Stomach (tissue), 4 donors: ENCODE measurements at regions not wholly inside any gene's neighbourhood (a gene's known extent, or its start where the extent isn't known, plus 50 kb on each side); places are given as distances from the start of the nearest gene placed in this dataset.

ENCODE experiments used
- CTCF ChIP-seq, 7 experiments: fragments of 450-650 bp in 4 of 7; fragments of 200-600 bp in 3 of 7; sonication (generic) in 3 of 7; IDR thresholded peaks; one replicate each; pipeline ENCODE4 v1.5.1; 2016 to 2019; ENCODE audit warnings: antibody characterized with exemption in 7 of 7, control low read depth in 2 of 7, mild to moderate bottlenecking in 1 of 7
- EP300 ChIP-seq: sonication (generic); formaldehyde crosslinking; IDR thresholded peaks from one replicate; pipeline ENCODE4 v1.6.1; 2017; ENCODE audit warnings: antibody characterized with exemption
- POLR2A ChIP-seq, 4 donors: fragments of 450-650 bp; IDR thresholded peaks; one replicate each; pipeline ENCODE4 v1.6.1; 2016; ENCODE audit warnings: antibody characterized with exemption in 4 of 4, control low read depth in 2 of 4, mild to moderate bottlenecking in 1 of 4, moderate library complexity in 1 of 4
- POLR2AphosphoS5 ChIP-seq, 3 donors: sonication (generic); formaldehyde crosslinking; IDR thresholded peaks; one replicate each; pipeline ENCODE4 v1.6.1; 2016; ENCODE audit warnings: antibody characterized with exemption in 3 of 3

- TF ChIP-seq CTCF (IDR thresholded peaks at IDR 0.05) (no peak), POLR2A (IDR thresholded peaks at IDR 0.05) (no peak), POLR2AphosphoS5 (IDR thresholded peaks at IDR 0.05) (no peak), EP300 (no peak)
Observed at GRCh38 chr13:31681133-31681532, 58.2 kb upstream of the RXFP2 start.
